A549 (cell line): ENCODE measurements at regions not wholly inside any gene's neighbourhood (a gene's known extent, or its start where the extent isn't known, plus 50 kb on each side); places are given as distances from the start of the nearest gene placed in this dataset.

Source experiments
- CHD2 ChIP-seq: fragments of 150-350 bp; IDR thresholded peaks from 2 replicates; pipeline ENCODE4 v1.6.1; 2014; ENCODE audit warnings: low read length; ENCODE audit not compliant: partially characterized antibody
- CTCF ChIP-seq: fragments of >200 bp; sonication (Bioruptor Twin); formaldehyde crosslinking; IDR thresholded peaks from 3 replicates; pipeline ENCODE4 v1.5.1; 2016
- EP300 ChIP-seq, 2 experiments: fragments of >200 bp; sonication (Bioruptor Twin); formaldehyde crosslinking; IDR thresholded peaks; 2 replicates in 1 of 2; 3 replicates in 1 of 2; pipeline ENCODE4 v1.6.1; 2016 to 2017
- FOXS1 ChIP-seq: fragments of 250-450 bp; sonication (Bioruptor Pico); IDR thresholded peaks from 2 replicates; pipeline ENCODE4 v1.5.0; 2020; ENCODE audit warnings: mild to moderate bottlenecking, moderate library complexity
- GATA3 ChIP-seq: IDR thresholded peaks from 2 replicates; pipeline ENCODE4 v1.6.1; 2012; ENCODE audit warnings: borderline replicate concordance
- KDM1A ChIP-seq: fragments of 200-600 bp; sonication (generic); IDR thresholded peaks from 2 replicates; pipeline ENCODE4 v1.6.1; 2016; ENCODE audit warnings: low read depth, mild to moderate bottlenecking
- KDM5A ChIP-seq: fragments of 200-600 bp; sonication (generic); IDR thresholded peaks from 2 replicates; pipeline ENCODE4 v1.6.1; 2016; ENCODE audit warnings: antibody characterized with exemption, mild to moderate bottlenecking
- MAX ChIP-seq: IDR thresholded peaks from 2 replicates; pipeline ENCODE4 v1.6.1; 2012
- POLR2A ChIP-seq: IDR thresholded peaks from 2 replicates; pipeline ENCODE4 v1.6.1; 2012; ENCODE audit warnings: mild to moderate bottlenecking, low read length
- REST ChIP-seq: fragments of 200-600 bp; sonication (generic); IDR thresholded peaks from 2 replicates; pipeline ENCODE4 v1.6.1; 2016; ENCODE audit warnings: antibody characterized with exemption, mild to moderate bottlenecking, moderate library complexity
- SMC3 ChIP-seq: fragments of >200 bp; sonication (Bioruptor Twin); formaldehyde crosslinking; IDR thresholded peaks from 3 replicates; pipeline ENCODE4 v1.6.1; 2018; ENCODE audit warnings: inconsistent platforms
- SREBF2 ChIP-seq: fragments of 450-650 bp; IDR thresholded peaks from 2 replicates; pipeline ENCODE4 v1.6.1; 2014; ENCODE audit warnings: mild to moderate bottlenecking, moderate library complexity
- USF2 ChIP-seq: fragments of 450-650 bp; IDR thresholded peaks from 2 replicates; pipeline ENCODE4 v1.6.1; 2014; ENCODE audit warnings: antibody characterized with exemption

GRCh38 chr7:89503281-89503680 lies 651.0 kb upstream of the STEAP1 start:
- no peak for TF ChIP-seq REST
- no peak for TF ChIP-seq CTCF
- no peak for TF ChIP-seq SMC3
- no peak for TF ChIP-seq USF2
- no peak for TF ChIP-seq FOXS1 (CRISPR knock-in tag)
- no peak for TF ChIP-seq SREBF2
- no peak for TF ChIP-seq CHD2
- no peak for TF ChIP-seq MAX
- TF ChIP-seq EP300 (IDR thresholded peaks at IDR 0.05): no peak
- TF ChIP-seq GATA3: no peak
- no peak for TF ChIP-seq KDM5A
- TF ChIP-seq POLR2A: no peak
- TF ChIP-seq KDM1A: no peak
